HK-2 (cell line): ENCODE measurements at regions not wholly inside any gene's neighbourhood (a gene's known extent, or its start where the extent isn't known, plus 50 kb on each side); places are given as distances from the start of the nearest gene placed in this dataset.
"Not testable (repeated sequence)": the region's sequence is repeated elsewhere in the genome, so short reads cannot be mapped to it uniquely, and the experiment has no call there.

Experiments used
- DNase-seq: peaks from one replicate; pipeline ENCODE4 v3.0.0-alpha.2; 2018; ENCODE audit not compliant: unreplicated experiment

DNA sequence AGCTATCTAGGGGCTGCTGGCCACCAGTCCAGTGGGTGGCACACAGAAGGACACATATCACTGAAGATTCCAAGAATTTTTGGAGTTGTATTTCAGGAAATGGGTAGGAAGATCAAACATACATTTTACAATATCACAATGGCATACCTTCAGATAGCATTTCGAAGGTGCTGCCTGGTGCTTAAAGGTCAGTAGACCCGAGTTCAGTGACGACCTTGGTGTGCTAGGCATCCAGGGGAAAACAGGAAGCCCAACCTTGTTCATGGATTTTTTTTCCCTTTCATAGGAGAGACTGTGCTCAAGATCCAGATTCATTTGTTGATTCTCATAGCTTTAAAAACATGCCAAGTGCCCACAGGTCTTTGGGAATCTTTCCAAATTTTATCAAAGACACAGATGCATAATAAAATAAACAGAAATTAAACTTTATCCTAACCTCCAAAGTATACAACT is 51.0 kb upstream of the RCBTB2 start:
- no peak for DNase-seq

DNA sequence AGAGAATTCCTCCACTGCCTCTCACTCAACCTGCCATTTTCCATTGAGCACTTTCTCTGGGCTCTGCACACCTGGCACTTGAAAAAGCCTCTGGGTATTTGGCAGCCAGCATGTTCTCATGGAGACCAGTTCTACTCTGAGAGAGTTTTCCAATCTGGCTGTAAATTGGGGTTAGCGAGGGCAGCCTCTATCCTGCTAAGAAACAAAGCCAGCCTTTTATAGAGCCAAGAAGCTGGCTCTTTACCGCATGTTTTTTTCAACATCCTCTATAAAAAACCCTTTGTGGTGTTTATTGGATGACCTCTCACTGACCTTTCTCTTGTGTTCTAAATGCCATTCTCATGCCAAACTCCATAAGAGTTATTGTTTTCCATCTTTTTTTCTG is 52.6 kb upstream of the RCBTB2 start:
- DNase-seq, result no peak

DNA sequence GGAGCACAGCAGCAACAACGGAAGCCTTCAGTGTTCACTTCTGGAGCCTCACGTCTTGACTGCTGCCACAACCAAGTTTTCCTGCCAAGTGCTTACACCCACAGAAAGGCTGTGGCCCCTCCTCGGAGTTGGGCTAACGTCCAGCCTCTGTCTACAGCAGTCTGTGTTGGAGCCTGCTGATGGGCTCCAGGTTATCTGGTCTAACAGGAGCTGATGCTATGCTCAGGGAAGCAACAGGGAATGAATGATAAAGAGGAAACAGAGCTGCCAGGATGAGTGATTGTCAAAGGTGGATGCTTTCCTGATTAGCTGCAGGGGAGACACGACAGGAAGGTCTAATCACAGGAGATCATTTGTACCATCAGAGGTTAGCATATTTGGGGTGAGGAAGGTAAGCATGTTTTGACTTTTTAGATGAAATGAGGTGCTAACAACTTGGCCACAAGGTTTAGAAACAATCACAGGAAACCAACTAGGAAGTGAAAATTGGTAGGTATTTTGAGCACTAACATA is 53.8 kb upstream of the RCBTB2 start:
- no peak for DNase-seq

DNA sequence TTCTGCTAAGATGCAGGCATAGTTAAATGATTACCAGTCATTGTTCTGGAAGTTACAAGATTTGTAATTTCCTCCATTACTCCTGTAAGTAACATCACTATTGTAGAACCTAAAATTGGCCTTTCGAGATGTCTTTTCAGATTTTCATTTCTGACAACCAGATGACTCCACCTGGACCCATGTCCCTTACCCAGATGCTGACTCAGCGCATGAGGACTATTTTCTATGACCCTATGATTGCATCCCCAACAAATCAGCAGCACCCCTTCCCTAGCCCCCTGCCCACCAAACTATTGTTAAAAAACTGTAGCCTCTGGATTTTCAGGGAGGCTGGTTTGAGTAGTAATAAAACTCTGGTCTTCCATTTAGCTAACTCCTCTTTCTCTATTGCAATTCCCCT is 55.2 kb upstream of the RCBTB2 start:
- no peak for DNase-seq

DNA sequence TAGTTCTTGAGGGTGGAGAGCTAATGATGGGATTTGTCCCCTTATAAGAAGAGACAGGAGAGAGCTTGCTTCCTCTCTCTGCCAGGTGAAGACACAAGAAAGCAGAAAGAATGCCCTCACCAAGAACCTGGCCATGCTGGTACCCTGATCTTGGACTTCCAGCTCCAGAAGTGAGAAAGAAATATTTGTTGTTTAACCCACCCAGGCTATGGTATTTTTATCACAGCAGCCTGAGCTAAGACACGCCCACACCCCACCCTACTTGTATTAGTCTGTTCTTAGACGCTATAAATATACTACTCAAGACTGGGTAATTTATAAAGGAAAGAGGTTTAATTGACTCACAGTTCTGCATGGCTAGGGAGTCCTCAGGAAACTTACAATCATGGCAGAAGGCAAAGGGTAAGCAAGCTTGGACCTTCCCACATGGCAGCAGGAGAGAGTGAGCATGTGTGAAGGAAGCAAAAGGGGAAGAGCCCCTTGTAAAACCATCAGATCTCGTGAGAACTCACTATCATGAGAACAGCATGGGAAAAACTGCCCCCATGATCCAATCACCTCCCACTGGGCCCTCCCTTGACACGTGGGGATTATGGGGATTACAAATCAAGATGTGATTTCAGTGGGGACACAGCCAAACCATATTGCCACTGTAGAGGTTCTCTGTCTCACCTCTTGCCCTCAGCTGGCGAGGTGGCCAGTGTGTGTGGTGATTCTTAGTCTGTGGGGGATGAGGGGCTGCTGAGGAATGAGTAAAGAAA is 57.4 kb upstream of the RCBTB2 start:
- no peak for DNase-seq

DNA sequence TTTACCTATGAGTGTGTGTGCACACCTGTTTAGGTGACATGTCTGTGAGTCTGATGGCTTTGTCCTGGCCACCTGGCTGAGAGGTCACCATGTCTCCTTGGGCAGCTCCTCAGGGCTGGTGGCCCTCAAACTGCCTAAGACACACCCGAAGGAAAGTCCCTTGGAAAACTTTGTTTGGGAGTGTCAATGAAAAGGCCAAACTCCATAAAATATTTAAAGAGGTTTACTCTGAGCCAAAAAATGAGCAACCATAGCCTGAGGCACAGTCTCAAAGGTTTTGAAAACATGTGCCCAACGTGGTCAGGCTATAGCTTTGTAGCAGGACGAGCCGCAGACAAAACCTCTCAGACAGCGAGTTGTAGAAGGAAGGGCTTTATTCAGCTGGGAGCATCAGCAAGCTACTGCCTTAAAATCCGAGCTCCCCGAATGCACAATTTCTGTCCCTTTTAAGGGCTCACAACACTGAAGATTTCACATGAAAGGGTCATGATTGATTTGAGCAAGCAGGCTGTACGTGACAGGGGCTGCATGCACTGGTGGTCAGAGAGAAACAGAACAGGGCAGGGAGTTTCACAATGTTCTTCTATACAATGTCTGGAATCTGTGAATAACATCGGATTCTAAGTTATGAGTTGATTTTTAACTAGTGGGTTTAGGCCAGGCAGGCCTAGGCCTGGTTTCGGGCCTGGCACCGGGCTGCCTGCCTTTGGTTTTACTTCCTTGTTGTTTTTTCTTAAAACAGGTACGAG is 58.4 kb upstream of the RCBTB2 start:
- DNase-seq, result not testable (repeated sequence)

DNA sequence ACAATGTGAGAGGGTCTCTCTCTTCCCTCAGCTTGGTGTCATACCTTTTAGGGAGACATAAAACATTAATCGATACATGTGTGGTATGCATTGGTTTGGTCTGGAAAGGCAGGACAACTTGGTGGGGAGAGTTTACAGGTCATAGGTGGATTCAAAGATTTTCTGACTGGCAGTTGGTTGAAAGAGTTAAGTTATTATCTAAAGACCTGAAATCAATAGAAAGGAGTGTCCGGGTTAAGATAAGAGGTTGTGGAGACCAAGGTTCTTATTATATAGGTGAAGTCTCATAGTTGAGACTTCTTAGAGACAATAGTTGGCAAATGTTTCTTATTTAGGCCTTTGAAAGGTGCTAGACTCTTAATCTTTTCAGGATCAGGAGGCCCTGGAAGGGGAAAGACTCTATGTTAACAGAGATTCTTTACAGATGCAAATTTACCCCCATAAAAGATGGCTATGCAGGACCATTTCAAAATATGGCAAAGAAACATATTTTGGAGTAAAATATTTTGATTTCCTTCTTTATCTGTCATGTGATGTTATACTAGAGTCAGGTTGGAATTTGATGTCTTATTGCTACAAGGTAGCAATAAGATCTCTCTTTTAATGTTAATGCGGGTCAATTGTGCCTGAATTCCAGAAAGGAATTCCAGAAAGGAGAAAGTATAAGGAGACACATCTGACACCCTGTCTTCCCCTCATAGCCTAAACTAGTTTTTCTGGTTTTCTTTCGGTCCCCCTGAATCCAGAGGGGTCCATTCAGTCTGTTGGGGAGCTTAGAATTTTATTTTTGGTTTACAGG is 59.2 kb upstream of the RCBTB2 start:
- DNase-seq, result no peak

DNA sequence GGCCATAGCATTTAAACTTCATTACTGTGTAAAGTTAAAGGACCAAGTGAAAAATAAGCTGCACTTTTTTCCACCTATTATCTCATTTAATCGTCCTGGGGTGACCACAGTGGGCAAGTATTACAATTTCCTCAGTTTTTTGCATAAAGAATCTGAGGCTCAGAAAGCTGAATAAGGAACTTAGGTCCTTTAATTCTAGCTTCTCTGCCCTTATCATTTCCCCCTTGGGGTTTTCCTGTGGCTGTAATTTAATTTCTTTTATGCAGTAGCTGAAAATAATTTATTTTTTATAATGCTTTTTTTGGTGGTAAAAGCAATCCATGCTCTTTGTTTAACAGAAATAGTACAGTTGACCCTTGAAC is 59.8 kb upstream of the RCBTB2 start:
- DNase-seq, result no peak

DNA sequence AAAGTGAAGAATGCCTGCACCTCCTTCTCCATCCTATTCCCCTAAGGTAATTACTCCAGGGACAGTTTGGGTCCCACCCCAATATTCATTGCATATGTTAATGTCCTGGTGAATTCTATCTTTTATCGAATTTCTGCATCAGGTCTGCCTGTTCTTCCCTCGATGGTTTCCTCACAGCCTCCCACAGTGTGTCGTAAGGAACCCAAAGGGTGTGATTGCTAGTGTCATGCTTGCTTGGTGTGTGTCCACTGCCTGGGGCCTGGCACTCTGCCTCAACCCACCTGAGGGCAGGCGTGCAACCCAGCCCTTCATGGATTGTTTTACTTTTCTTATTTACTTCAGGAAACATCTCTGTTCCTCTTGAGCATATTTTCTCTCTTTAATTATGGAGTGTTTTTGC is 60.2 kb upstream of the CYSLTR2 start:
- no peak for DNase-seq

DNA sequence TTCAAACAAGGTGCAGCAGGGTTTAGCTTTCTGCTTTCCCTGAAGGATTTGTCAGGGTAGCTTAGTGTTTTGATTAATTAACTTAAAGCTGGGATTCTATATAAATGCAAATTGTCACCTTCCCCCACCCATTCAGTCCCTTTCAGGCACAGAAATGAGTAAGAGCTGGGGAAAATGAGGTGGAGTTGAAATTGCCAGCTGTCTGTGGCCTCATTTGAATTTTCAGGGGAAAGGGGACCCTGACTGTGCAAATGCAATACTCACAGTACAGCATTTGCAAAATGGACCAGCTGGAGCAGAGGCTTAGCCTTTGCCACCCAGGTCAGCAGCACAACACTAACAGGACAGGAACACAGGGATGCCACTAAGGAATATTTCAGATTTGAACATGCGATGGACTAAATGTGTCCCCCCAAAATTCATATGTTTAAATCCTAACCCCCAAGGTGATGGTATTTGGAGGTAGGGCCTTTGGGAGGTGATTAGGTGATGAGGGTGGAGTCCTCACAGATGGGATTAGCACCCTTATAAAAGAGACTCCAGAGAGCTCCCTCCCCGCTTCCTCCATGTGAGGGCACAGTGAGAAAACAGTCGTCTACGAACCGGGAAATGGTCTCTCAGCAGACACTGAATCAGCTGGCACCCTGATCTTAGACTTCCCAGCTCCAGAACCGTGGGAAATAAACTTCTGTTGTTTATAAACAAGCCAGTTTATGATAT is 59.5 kb upstream of the CYSLTR2 start:
- DNase-seq, result no peak

DNA sequence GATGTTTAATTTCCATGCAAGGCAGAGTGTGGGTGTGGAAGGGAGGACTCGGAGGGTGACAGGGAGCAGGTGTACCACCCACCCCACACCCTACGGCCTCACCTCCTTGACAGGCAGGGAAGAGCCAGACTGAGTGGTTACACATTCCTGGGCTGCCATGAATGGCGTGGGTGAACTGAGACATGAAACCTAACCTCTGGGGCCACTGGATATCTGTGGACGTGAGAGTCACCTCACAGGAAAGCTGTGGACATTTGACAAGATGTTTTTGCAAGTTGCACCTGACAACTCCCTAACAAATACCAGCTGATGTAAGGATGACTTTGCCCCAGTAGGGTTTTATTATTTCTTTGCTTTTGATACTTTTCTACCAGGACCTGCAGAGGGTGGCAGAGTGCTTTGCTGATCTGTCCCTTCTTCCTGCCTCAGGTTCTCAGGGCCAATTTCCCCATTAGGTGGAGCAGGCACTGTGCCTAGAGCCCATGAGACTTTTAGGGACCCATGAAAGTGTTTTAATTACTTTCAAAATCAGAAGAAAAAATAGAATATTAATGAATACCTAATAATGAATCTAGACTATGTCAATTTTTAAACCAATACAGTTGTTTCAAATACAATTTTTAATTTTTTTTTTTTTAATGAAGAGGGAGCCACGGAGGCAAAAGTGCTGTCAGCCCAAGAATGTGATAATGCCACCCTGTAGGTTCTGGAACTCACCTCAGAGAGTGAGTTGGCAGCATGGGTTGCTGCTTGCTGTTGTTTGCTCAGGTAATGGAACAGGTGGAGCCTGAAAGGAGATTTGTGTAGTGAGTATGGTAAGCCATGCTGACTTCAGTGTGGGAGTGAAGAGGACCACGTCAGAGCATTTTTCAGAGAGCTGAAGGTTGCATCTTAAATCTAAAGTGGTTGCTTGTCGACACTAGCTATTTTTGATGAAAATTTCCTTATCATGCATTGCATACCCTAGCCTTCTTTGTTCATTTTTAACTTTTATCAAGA is 58.0 kb upstream of the CYSLTR2 start:
- peak; percentile 21 for DNase-seq

DNA sequence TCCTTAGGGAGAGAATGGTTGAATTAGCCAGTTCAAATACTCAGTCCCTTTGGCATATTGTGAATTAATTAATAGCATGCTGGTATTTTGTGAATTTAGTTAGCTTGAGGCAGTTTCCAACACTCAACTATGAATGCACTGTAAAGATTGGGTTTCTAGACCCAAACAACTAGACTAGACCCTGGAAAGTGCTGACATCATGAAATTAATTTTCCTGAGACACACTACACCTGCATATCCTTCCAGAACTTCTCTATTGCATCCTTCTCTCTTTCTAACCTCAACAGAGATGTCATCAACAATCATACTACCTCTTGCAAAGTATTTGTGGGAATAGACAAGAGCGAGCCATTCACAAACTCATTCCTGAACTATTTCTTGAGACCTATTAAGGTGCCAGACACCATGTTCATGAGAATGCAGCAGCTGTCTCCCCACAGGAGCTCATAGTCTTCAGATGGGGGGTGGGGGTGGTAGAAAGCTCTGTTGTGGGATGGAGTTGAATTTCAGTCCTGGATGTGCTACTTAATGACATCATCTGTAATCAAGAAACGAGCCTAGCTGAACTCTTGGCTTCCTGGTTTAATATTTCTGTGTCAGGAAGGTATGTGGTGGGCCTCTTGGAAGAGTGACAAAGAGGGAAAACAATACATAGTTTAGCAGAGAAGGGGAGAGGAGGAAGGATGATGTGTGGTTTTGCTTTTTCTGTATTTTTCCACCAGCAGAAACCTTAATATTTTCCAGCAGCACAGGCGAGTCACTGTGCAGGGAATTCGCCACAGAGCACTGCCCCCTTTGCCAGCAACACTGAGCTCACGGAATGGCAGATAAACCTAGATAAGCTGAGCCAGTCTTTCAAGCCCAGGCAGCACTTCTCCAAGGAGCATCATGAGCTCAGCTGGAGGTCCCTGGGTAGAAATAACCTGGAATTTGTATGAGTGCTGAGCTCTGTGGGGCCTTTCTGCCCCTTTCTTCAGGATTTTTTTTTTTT is 53.1 kb upstream of the CYSLTR2 start:
- DNase-seq, result peak; percentile 17

DNA sequence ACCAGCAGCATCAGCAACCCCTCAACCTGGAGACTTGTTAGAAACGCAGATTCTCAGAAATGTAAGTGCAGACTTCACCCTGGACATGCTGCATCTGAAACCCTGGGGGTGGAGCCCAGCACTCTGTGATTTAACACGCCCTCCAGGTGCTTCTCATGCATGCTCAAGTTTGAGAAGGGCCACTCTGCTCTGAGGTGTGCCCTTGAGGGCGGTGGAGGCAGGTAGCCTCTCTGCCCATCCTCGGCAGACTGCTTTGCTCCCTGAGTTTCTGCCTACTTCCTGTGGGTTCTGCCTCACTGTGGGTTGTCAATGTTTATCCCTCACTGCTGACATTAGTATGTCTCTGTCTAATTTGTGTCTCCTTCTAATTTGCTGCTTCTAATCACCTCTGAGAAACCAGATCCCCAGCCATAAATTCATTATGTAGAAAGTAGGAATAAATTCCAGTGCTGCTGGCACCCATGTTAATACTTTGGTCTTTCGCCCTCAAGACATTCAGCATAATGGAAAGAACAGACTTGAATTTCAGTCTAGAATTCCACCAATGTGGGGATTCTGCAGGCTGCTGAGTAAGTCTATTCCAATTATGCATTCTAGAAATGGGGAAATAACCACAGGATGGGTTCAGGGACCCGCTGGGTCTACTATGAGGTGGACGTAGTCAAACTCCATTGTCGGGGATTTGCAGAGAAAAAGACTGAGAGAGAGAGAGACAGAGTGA is 51.3 kb upstream of the CYSLTR2 start:
- DNase-seq, result no peak

DNA sequence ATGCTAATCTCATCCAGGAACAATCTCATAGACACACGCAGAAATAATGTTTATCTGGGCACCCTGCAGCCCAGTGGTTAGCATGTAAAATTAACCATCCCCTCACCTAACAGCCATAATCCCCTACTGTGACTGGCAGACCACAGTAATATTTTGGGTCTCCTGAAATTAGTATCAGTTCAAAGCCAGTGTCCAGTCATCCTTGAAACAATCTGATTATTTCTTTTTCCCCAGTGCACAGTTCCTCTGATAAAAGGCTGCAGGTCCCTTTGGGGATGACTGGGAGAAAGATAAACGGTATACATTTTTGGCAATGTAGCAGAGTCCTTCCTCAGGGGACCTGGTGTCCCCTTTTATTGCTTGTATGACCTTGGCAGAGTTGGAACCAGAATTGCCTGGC is 50.4 kb upstream of the CYSLTR2 start:
- no peak for DNase-seq
